HG03342 (cell line): ENCODE measurements at regions not wholly inside any gene's neighbourhood (a gene's known extent, or its start where the extent isn't known, plus 50 kb on each side); places are given as distances from the start of the nearest gene placed in this dataset.

Source experiments
- ATAC-seq: cut with Tn5 transposase; IDR thresholded peaks from one replicate; pipeline ENCODE4 v1.9.1; 2021; ENCODE audit warnings: mild to moderate bottlenecking, moderate library complexity; ENCODE audit not compliant: unreplicated experiment

DNA sequence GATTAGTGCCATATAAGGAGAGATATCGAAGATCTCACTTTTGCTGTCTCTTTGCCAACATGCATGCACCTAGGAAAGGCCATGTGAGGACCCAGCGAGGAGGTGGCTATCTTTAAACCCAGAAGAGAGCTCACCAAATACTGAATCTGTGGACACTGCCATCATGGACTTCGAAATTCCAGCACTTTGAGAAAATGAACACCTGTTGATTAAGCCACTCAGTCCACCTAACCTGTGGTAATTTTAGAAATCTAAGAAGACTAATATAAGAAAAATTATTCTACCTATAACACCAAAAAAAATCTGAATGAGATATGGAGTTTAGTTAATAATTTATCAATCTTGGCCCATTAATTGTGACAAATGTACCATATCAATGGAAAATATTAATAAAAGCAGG is 193.6 kb upstream of the CARD18 start:
- no peak for ATAC-seq

- no peak for ATAC-seq
These were observed 192.6 kb upstream of the CARD18 start for GRCh38 chr11:105332171-105332570.

DNA sequence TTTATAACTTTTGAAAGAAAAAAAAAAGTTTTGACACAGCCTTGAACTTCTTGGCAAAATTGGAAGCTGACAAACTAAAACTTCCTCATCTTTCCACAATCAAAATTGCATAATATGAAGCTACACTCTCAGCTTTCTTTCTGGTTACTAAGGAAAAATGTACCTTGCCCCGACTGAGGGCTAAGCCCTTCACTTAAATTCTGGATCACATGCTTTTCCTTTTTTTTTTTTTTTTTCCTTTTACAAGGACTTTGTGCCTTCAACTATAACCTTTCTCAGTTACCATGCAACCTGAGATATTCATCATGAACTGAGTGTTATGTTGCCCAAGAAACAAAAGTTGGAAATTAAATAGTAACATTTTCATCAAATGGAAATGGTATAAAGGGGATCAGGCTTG is 188.5 kb upstream of the CARD18 start:
- no peak for ATAC-seq

- ATAC-seq = no peak
These were observed 184.6 kb upstream of the CARD18 start for GRCh38 chr11:105324156-105324555.

DNA sequence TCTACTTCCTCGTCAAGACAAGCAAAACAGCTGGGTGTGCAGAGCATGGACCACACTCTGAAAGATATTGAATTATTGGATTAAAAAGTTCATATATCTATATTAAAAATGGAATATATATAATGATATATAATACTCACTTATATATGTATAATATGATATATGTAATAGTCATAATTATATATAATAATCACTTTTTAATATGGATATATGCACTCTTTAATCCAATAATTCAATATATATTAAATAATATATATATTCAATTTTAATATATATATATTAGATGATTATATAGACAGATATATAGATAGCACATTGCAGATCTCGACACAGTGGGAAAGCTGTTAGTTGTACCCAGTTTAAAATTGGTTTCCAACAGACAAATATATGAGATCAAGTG is 182.1 kb upstream of the CARD18 start:
- ATAC-seq = no peak

DNA sequence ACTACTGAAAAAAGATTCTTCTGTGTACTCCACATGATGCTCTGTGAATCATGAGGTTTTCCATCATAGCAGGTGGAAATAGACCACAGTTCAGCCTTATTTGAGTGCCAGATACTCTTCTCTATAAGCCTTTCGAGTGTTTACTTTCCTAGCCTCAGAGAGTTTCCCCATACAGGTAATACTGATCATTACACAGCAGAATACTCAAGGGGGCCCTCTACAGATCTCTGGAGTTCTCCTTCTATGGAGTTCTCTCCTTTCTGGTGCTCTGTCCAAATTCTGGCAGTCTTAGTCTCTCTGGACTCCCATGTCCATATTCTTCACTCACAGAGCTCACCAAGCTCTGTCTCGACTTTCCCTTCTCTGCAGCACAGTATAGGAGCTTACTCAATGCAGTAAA is 175.7 kb upstream of the CARD18 start:
- no peak for ATAC-seq

- no peak for ATAC-seq
These were observed 172.7 kb upstream of the CARD18 start for GRCh38 chr11:105312266-105312665.

DNA sequence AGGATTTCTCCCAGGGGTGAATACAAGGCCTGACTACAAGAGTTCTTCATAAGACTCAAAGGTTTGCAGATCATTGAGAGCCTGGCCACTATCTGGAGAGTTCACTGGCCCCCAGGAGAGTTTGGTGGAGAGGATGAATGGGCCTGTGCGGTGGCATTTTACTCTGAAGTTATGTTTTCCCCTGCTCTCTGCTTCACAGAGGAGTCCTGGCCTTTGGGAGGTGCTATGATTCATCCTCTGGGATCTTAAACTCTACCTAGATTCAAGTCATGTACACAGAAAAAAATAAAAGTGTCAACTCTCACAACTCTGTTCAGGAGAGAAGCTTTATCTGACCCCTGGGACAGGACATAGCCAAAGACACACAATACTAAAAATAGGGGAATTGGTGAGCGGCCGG is 159.1 kb upstream of the CARD18 start:
- no peak for ATAC-seq

GRCh38 chr11:105298174-105298573 is 158.6 kb upstream of the CARD18 start:
- ATAC-seq = no peak

GRCh38 chr11:105297463-105297862 is 157.9 kb upstream of the CARD18 start:
- no peak for ATAC-seq

GRCh38 chr11:105296806-105297205 is 157.2 kb upstream of the CARD18 start:
- no peak for ATAC-seq

DNA sequence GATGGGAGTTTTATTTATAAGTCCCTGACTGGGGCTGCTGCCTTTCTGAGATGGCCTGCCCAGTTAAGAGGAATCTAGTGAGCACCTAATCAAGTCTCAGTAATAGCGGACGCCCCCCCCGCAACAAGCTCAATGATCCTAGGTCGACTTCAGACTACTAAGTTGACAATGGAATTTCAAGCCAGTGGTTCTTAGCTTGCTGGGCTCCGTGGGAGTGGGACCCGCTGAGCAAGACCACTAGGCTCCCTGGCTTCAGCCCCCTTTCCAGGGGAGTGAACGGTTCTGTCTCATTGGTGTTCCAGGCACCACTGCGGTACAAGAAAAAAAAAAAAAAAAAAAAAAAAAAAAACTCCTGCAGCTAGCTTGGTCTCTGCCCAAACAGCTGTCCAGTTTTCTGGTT is 156.8 kb upstream of the CARD18 start:
- ATAC-seq = no peak

GRCh38 chr11:105282658-105283057 is 143.1 kb upstream of the CARD18 start:
- no peak for ATAC-seq

DNA sequence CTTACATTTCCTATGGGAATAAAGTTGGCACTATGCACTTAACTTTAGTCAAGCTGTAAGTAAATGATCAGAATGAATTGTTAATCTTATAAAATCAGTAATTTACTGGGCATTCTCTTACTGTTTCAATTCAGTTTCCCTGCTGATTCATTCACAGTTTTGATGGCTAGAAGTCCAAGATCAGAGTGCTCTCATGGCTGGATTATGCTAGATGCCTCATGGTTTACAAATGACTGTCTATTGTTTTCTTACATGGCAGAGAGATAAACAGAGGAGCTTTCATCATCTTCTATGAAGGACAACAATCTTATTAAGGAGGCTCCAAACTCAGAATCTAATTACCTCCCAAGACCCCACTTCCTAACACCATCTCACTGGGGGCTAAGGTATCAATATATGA is 135.1 kb upstream of the CARD18 start:
- ATAC-seq = no peak

DNA sequence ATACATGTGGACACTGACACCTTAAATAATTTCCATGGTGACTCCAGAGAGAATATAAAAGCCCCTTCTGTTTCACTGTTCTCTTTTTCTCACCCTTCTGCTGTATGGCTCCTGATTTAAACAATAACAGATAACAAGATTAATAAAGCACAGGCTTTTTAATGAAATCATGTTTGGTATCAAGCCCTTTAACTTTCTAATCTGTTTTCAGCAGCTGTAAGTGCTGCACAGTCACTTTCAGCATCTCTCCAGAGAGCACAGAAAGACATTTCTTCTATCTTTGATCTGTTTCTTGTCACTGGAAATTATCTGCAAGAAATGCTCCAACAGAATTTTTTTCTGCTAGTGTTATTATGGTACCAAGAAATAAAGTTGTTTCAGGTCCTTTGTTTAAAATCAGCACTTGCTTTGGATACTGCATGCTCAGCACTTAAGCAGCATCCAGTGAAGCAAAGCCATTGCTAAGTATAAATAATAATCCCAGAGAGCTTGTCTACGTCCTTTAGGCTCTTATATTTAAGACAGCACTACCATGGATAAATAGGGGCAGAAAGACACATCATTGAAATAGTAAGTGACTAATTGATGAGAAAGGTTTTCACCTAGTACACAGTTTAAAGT is 134.2 kb upstream of the CARD18 start:
- no peak for ATAC-seq

- no peak for ATAC-seq
These were observed 130.3 kb upstream of the CARD18 start for GRCh38 chr11:105269862-105270261.

- ATAC-seq = no peak
These were observed 129.0 kb upstream of the CARD18 start for GRCh38 chr11:105268404-105269062.

GRCh38 chr11:105265845-105266244 is 126.3 kb upstream of the CARD18 start:
- ATAC-seq = no peak

GRCh38 chr11:105260976-105261375 is 121.4 kb upstream of the CARD18 start:
- ATAC-seq = no peak

DNA sequence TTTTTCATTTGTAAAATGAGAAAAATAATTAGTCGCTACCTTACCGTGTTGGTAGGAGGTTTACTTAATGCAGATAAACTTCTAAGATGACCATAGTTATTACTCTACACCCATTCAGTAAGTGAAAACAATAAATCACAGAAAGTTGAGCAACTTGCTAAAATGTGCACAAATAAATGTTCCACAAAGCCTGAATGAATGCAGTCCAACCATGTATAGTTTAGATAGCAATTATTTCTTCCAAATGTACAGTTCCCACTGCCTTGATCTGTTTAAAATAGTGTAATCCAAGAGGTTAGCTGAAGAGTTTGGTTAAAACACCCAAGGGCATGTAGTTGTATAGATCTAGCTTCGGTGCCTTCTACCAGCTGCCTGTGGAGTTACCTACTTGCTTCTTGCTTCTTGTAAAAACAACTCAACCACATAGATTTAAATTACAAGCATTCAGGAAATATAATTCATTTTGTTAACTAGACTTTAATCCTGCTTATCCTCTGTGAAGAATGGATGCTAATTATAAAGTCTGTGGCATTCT is 106.3 kb upstream of the CARD18 start:
- ATAC-seq = no peak

GRCh38 chr11:105244160-105244825 is 104.7 kb upstream of the CARD18 start:
- ATAC-seq = no peak

DNA sequence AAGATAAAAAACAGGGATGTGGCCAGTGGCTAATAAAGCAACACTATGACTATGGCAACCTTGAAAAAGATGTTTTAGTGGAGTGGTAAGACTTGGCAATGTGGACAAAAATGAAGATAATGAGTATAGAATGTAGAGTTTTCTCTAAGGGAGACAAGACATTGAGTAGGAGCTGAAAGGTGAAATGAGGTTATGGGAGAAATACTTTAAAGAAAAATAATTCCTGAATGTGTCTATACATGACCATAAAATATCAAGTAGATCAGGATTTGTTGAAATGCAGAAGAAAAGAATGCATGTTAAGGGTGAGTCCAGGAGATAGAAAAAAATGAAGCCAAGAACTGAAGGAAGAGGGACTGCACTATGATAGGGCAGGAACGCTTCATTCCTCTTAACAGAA is 101.6 kb upstream of the CARD18 start:
- ATAC-seq = no peak
